ENCODE measurements at regions not wholly inside any gene's neighbourhood (a gene's known extent, or its start where the extent isn't known, plus 50 kb on each side); places are given as distances from the start of the nearest gene placed in this dataset.

- Histone ChIP-seq H3K27me3 (replicated peaks; ENCODE audit: control insufficient read depth, insufficient read depth, low read length) (no peaks in the 10 kb centered on the region), H3K36me3 (ENCODE audit: control insufficient read depth, insufficient read depth, low read length) (no peaks in the 10 kb centered on the region), H3K4me3 (replicated peaks; ENCODE audit: low read depth, low read length) (no peak overlapping the region)
- no peak for DNase-seq (ENCODE audit: extremely low read depth, insufficient read length)
- TF ChIP-seq CTCF (IDR thresholded peaks at IDR 0.05; ENCODE audit: insufficient read depth, low read length, poor library complexity, severe bottlenecking) = no peak
These were observed 263.3 kb upstream of the UGT8 start for GRCh38 chr4:114335339-114335738.

GRCh38 chr4:114343015-114343414 is 255.6 kb upstream of the UGT8 start:
- TF ChIP-seq CTCF (IDR thresholded peaks at IDR 0.05; ENCODE audit: insufficient read depth, low read length, poor library complexity, severe bottlenecking) = no peak
- no peak for DNase-seq (ENCODE audit: extremely low read depth, insufficient read length)
- H3K4me3 ChIP-seq (replicated peaks; ENCODE audit: low read depth, low read length) = no peak overlapping the region
- no peaks in the 10 kb centered on the region for H3K27me3 ChIP-seq (replicated peaks; ENCODE audit: control insufficient read depth, insufficient read depth, low read length)
- H3K36me3 ChIP-seq (ENCODE audit: control insufficient read depth, insufficient read depth, low read length) = no peaks in the 10 kb centered on the region

GRCh38 chr4:114349543-114350175 is 248.9 kb upstream of the UGT8 start:
- H3K27me3 ChIP-seq (replicated peaks; ENCODE audit: control insufficient read depth, insufficient read depth, low read length) = no peaks in the 10 kb centered on the region
- H3K4me3 ChIP-seq (replicated peaks; ENCODE audit: low read depth, low read length) = no peak overlapping the region
- DNase-seq (ENCODE audit: extremely low read depth, insufficient read length) = no peak
- no peaks in the 10 kb centered on the region for H3K36me3 ChIP-seq (ENCODE audit: control insufficient read depth, insufficient read depth, low read length)
- no peak for TF ChIP-seq CTCF (IDR thresholded peaks at IDR 0.05; ENCODE audit: insufficient read depth, low read length, poor library complexity, severe bottlenecking)

- no peak overlapping the region for H3K4me3 ChIP-seq (replicated peaks; ENCODE audit: low read depth, low read length)
- no peaks in the 10 kb centered on the region for H3K27me3 ChIP-seq (replicated peaks; ENCODE audit: control insufficient read depth, insufficient read depth, low read length)
- no peak for TF ChIP-seq CTCF (IDR thresholded peaks at IDR 0.05; ENCODE audit: insufficient read depth, low read length, poor library complexity, severe bottlenecking)
- no peak for DNase-seq (ENCODE audit: extremely low read depth, insufficient read length)
- no peaks in the 10 kb centered on the region for H3K36me3 ChIP-seq (ENCODE audit: control insufficient read depth, insufficient read depth, low read length)
These were observed 239.7 kb upstream of the UGT8 start for GRCh38 chr4:114358901-114359300.

GRCh38 chr4:114361249-114361648 is 237.4 kb upstream of the UGT8 start:
- TF ChIP-seq CTCF (IDR thresholded peaks at IDR 0.05; ENCODE audit: insufficient read depth, low read length, poor library complexity, severe bottlenecking) = no peak
- Histone ChIP-seq H3K4me3 (replicated peaks; ENCODE audit: low read depth, low read length) (no peak overlapping the region), H3K36me3 (ENCODE audit: control insufficient read depth, insufficient read depth, low read length) (no peaks in the 10 kb centered on the region), H3K27me3 (replicated peaks; ENCODE audit: control insufficient read depth, insufficient read depth, low read length) (no peaks in the 10 kb centered on the region)
- no peak for DNase-seq (ENCODE audit: extremely low read depth, insufficient read length)

GRCh38 chr4:114364857-114365256 is 233.8 kb upstream of the UGT8 start:
- Histone ChIP-seq H3K36me3 (ENCODE audit: control insufficient read depth, insufficient read depth, low read length) (no peaks in the 10 kb centered on the region), H3K4me3 (replicated peaks; ENCODE audit: low read depth, low read length) (no peak overlapping the region), H3K27me3 (replicated peaks; ENCODE audit: control insufficient read depth, insufficient read depth, low read length) (no peaks in the 10 kb centered on the region)
- no peak for TF ChIP-seq CTCF (IDR thresholded peaks at IDR 0.05; ENCODE audit: insufficient read depth, low read length, poor library complexity, severe bottlenecking)
- DNase-seq (ENCODE audit: extremely low read depth, insufficient read length) = no peak
